ENCODE measurements at regions not wholly inside any gene's neighbourhood (a gene's known extent, or its start where the extent isn't known, plus 50 kb on each side); places are given as distances from the start of the nearest gene placed in this dataset.

DNA sequence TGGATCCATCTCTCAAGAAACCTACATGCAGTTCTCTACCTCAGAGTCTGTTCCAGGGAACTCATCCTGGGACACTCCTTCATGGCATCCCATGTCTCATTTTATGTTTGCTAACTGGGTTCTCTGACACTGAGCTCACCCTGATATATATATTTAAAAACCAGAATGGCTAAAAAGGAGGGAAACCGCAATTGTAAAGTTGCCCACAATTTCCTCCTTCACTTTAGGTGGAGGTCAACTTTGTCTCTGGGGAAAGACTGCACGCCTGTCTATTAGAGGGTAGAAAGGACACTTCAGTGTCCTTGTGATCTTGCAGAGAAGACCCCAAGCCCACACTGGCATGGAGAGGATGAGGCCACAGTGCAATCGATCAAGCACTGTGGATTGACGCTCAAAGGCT lies 131.7 kb downstream of the TEX36 start:
- CTCF ChIA-PET = no interaction called here
- TF ChIP-seq CTCF (conservative IDR thresholded peaks at IDR 0.05; ENCODE audit: low read depth) = no peak
- no peak overlapping the region for H3K27ac ChIP-seq

GRCh38 chr10:125550362-125550761 lies 132.6 kb downstream of the TEX36 start:
- CTCF ChIA-PET = no interaction called here
- DNase-seq (ENCODE audit: low spot score) = no peak
- H3K27ac ChIP-seq = no peak overlapping the region
- POLR2A ChIA-PET (ENCODE audit: low non-redundant PET) = no interaction called here
- TF ChIP-seq CTCF (conservative IDR thresholded peaks at IDR 0.05; ENCODE audit: low read depth) = no peak

More for the DNA sequence above, 131.7 kb downstream of the TEX36 start:
- no peak for DNase-seq (ENCODE audit: low spot score)
- POLR2A ChIA-PET (ENCODE audit: low non-redundant PET) = no interaction called here

DNA sequence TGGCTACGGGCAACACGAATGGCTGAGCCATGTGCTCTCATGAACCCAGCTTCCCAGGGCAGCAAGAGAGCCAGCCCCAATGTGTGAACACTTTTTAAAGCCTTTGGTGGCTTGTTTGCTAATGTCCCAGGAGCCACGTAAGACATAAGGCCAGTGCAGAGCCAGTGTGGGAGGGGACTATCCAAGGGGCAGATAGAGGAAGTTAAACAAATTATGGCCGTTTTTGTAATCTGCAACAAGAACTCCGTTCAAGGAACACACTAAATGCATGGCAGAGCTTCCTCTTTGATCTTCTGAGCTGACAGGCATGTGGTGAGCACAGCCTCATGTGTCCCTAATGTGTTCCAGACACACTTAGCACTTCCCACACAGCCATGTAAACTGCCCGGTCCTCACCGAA lies 133.3 kb downstream of the TEX36 start:
- ChIA-PET CTCF (interaction anchor here (0.7 kb wide), 1 partner anchor 39 kb away, joined by 3 read pairs; no protein-coding TSS in a partner anchor), POLR2A (ENCODE audit: low non-redundant PET) (no interaction called here)
- no peak overlapping the region for H3K27ac ChIP-seq
- no peak for DNase-seq (ENCODE audit: low spot score)
- no peak for TF ChIP-seq CTCF (conservative IDR thresholded peaks at IDR 0.05; ENCODE audit: low read depth)

GRCh38 chr10:125548878-125549277 lies 134.1 kb downstream of the TEX36 start:
- no peak overlapping the region for H3K27ac ChIP-seq
- ChIA-PET POLR2A (ENCODE audit: low non-redundant PET) (no interaction called here), CTCF (interaction anchor here (0.7 kb wide), 1 partner anchor 38 kb away, joined by 3 read pairs; no protein-coding TSS in a partner anchor)
- no peak for TF ChIP-seq CTCF (conservative IDR thresholded peaks at IDR 0.05; ENCODE audit: low read depth)
- no peak for DNase-seq (ENCODE audit: low spot score)

- ChIA-PET POLR2A (ENCODE audit: low non-redundant PET) (no interaction called here), CTCF (no interaction called here)
- no peak for TF ChIP-seq CTCF (conservative IDR thresholded peaks at IDR 0.05; ENCODE audit: low read depth)
- H3K27ac ChIP-seq = no peak overlapping the region
- DNase-seq (ENCODE audit: low spot score) = no peak
Observed at GRCh38 chr10:125548356-125548755, 134.6 kb downstream of the TEX36 start.

GRCh38 chr10:125547010-125547650 lies 135.8 kb downstream of the TEX36 start:
- ChIA-PET POLR2A (ENCODE audit: low non-redundant PET) (no interaction called here), CTCF (no interaction called here)
- no peak for TF ChIP-seq CTCF (conservative IDR thresholded peaks at IDR 0.05; ENCODE audit: low read depth)
- DNase-seq (ENCODE audit: low spot score) = no peak
- no peak overlapping the region for H3K27ac ChIP-seq

All from RWPE1 (cell line).